ENCODE measurements at regions not wholly inside any gene's neighbourhood (a gene's known extent, or its start where the extent isn't known, plus 50 kb on each side); places are given as distances from the start of the nearest gene placed in this dataset.

GRCh38 chr1:30184393-30185141 is 538.8 kb downstream of the MATN1 start:
- Histone ChIP-seq H3K36me3 (no peaks in the 10 kb centered on the region), H3K27ac (no peak overlapping the region), H3K4me1 (no peaks in the 10 kb centered on the region), H3K9me3 (no peaks in the 10 kb centered on the region), H3K4me3 (no peak overlapping the region), H3K27me3 (no peaks in the 10 kb centered on the region)
- DNase-seq = no peak
- TF ChIP-seq CTCF (IDR thresholded peaks at IDR 0.05) (no peak), POLR2A (IDR thresholded peaks at IDR 0.05) (no peak), EP300 (IDR thresholded peaks at IDR 0.05) (no peak), POLR2AphosphoS5 (IDR thresholded peaks at IDR 0.05) (no peak)
- no peak for ATAC-seq (ENCODE audit: low FRiP score in 2 of 2)
- WGBS, 2 donors = 38 to 67% methylated on average over 1 of the region's 1 CpG

DNA sequence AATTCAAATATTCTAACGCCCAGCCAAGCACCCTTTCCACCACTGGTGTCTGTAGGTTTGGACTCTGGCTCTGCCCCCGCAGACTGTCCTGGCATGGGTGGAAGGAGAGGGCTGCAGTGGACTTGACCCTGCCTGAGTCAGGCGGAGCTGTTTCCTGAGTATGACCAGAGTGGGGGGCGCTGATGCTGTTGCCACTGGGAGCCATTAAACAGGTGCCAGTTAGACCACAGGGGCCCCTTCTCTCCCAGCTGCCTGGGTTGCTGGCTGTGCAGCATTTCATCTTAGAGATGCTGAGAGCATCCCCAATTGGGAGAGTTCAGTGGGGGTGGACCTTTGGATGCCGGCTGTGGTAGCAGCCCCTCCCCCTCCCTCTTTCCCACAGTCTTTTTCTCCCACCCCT is 539.5 kb downstream of the MATN1 start:
- TF ChIP-seq EP300 (IDR thresholded peaks at IDR 0.05) = no peak
- no peak for TF ChIP-seq POLR2AphosphoS5 (IDR thresholded peaks at IDR 0.05)
- no peak for TF ChIP-seq CTCF (IDR thresholded peaks at IDR 0.05)
- TF ChIP-seq POLR2A (IDR thresholded peaks at IDR 0.05) = no peak
- Histone ChIP-seq H3K9me3 (no peaks in the 10 kb centered on the region), H3K36me3 (no peaks in the 10 kb centered on the region), H3K27me3 (no peaks in the 10 kb centered on the region), H3K4me3 (no peak overlapping the region), H3K27ac (no peak overlapping the region), H3K4me1 (no peaks in the 10 kb centered on the region)
- ATAC-seq (ENCODE audit: low FRiP score in 2 of 2) (no peak), DNase-seq (no peak)
- 73 to 74% methylated on average over 4 to 5 of the region's 5 CpGs for WGBS, 2 donors

GRCh38 chr1:30183006-30183405 is 540.4 kb downstream of the MATN1 start:
- Histone ChIP-seq H3K27ac (no peak overlapping the region), H3K27me3 (no peaks in the 10 kb centered on the region), H3K9me3 (peaks cover 0 to 6% (median 0%) of the 10 kb centered on the region in 4 donors), H3K4me3 (no peak overlapping the region), H3K36me3 (no peaks in the 10 kb centered on the region), H3K4me1 (no peaks in the 10 kb centered on the region)
- no peak for DNase-seq
- no peak for TF ChIP-seq EP300 (IDR thresholded peaks at IDR 0.05)
- ATAC-seq (ENCODE audit: low FRiP score in 2 of 2) = no peak
- WGBS, 2 donors = 83 to 84% methylated on average over 4 of the region's 4 CpGs

DNA sequence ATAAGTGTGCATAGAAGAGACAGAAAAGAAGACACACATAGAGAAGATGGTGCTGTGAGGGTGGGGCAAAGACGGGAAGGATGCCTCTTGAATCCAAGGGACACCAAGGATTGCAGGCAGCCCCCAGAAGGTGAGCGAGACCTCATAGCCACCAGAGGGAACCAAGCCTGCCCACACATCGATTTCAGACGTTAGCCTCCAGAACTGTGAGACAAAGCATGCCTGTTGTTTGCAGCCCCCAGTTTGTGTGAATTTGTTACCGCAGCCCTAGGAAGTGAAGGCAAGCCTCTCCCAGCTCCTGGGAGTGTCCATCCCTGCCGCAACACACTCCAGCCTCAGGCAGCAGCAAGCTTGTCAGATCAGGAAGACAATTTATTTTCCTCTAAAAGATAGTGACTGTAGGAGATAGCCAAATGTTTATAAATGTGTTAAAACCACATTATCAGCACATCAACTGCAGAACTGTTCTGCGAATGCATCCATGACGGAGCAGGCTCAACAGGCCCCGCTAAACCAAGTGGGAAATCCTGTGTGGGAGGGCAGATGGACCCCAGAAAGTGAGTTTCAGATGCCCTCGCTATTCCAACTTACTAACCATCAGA is 543.3 kb downstream of the MATN1 start:
- ATAC-seq (ENCODE audit: low FRiP score in 2 of 2) (no peak), DNase-seq (no peak)
- H3K4me3 ChIP-seq = no peak overlapping the region
- H3K27me3 ChIP-seq = no peaks in the 10 kb centered on the region
- H3K27ac ChIP-seq = no peak overlapping the region
- WGBS, 2 donors = 69 to 75% methylated on average over 10 of the region's 10 CpGs
- H3K4me1 ChIP-seq = no peaks in the 10 kb centered on the region
- TF ChIP-seq POLR2A (IDR thresholded peaks at IDR 0.05) = no peak
- no peak for TF ChIP-seq POLR2AphosphoS5 (IDR thresholded peaks at IDR 0.05)
- TF ChIP-seq CTCF (IDR thresholded peaks at IDR 0.05) = no peak
- no peak for TF ChIP-seq EP300 (IDR thresholded peaks at IDR 0.05)
- H3K36me3 ChIP-seq = no peaks in the 10 kb centered on the region
- peaks cover 0 to 6% (median 0%) of the 10 kb centered on the region in 4 donors for H3K9me3 ChIP-seq

DNA sequence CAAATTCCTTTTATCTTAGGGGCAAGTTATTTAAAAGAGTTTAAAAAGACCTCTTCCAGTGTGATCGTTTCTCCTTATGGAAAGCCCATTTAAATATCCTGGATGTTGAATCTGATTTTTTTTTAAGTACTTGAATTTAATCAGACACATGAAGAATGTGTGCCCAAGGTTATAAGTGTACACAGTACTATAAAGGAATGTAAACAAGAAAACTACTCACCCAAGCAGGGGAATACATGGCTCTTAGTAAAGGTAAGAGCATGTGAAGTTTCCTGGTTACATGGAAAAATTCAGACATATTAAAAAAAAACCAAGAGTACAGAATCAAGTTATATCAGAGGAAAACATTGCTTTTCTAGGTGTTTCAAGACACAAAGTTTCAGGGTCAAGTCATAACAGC is 546.9 kb downstream of the MATN1 start:
- no peak overlapping the region for H3K4me3 ChIP-seq
- no peak for TF ChIP-seq CTCF (IDR thresholded peaks at IDR 0.05)
- no peak for TF ChIP-seq EP300 (IDR thresholded peaks at IDR 0.05)
- no peak for TF ChIP-seq POLR2A (IDR thresholded peaks at IDR 0.05)
- no peak for TF ChIP-seq POLR2AphosphoS5 (IDR thresholded peaks at IDR 0.05)
- no peaks in the 10 kb centered on the region for H3K36me3 ChIP-seq
- H3K27me3 ChIP-seq = no peaks in the 10 kb centered on the region
- DNase-seq (no peak), ATAC-seq (ENCODE audit: low FRiP score in 2 of 2) (peak in 1 of 2 donors; percentile 63)
- 38% methylated on average over 1 of the region's 1 CpG for WGBS, 2 donors
- no peak overlapping the region for H3K27ac ChIP-seq
- H3K9me3 ChIP-seq = peaks cover 0 to 6% (median 0%) of the 10 kb centered on the region in 4 donors
- H3K4me1 ChIP-seq = no peaks in the 10 kb centered on the region

All from upper lobe of left lung (tissue), 6 donors.